ENCODE measurements at regions not wholly inside any gene's neighbourhood (a gene's known extent, or its start where the extent isn't known, plus 50 kb on each side); places are given as distances from the start of the nearest gene placed in this dataset.

- Histone ChIP-seq H3K27me3 (ENCODE audit: control insufficient read depth, insufficient read depth, low read length) (no peaks in the 10 kb centered on the region), H3K36me3 (ENCODE audit: control insufficient read depth in 2 of 3, insufficient read depth in 3 of 3, low read length in 3 of 3) (no peaks in the 10 kb centered on the region), H3K4me3 (ENCODE audit: low read length in 3 of 3) (no peak overlapping the region), H3K9ac (ENCODE audit: low read length in 3 of 3) (no peak overlapping the region), H3K9me3 (ENCODE audit: control insufficient read depth in 2 of 3, insufficient read depth in 1 of 3, low read length in 3 of 3) (no peaks in the 10 kb centered on the region), H3K4me1 (ENCODE audit: control insufficient read depth in 2 of 3, insufficient read depth in 2 of 3, low read depth in 1 of 3, low read length in 3 of 3) (no peaks in the 10 kb centered on the region), H3K27ac (ENCODE audit: low read depth in 2 of 2, low read length in 2 of 2) (no peak overlapping the region)
- intact Hi-C loops (cut with DNase I), result no loop called here
- TF ChIP-seq, protein P1, sequence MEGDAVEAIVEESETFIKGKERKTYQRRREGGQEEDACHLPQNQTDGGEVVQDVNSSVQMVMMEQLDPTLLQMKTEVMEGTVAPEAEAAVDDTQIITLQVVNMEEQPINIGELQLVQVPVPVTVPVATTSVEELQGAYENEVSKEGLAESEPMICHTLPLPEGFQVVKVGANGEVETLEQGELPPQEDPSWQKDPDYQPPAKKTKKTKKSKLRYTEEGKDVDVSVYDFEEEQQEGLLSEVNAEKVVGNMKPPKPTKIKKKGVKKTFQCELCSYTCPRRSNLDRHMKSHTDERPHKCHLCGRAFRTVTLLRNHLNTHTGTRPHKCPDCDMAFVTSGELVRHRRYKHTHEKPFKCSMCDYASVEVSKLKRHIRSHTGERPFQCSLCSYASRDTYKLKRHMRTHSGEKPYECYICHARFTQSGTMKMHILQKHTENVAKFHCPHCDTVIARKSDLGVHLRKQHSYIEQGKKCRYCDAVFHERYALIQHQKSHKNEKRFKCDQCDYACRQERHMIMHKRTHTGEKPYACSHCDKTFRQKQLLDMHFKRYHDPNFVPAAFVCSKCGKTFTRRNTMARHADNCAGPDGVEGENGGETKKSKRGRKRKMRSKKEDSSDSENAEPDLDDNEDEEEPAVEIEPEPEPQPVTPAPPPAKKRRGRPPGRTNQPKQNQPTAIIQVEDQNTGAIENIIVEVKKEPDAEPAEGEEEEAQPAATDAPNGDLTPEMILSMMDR (IDR thresholded peaks at IDR 0.05; ENCODE audit: borderline replicate concordance, extremely low read depth, insufficient read depth), result no peak
- DNase-seq (no peak), FAIRE-seq (no peak)
Measured at GRCh38 chr1:208303743-208304712, 59.8 kb upstream of the PLXNA2 start.

- FAIRE-seq (no peak), DNase-seq (no peak)
- TF ChIP-seq, protein P1 (IDR thresholded peaks at IDR 0.05; ENCODE audit: borderline replicate concordance, extremely low read depth, insufficient read depth), result no peak
- intact Hi-C loops (cut with DNase I), result no loop called here
- Histone ChIP-seq H3K9ac (ENCODE audit: low read length in 3 of 3) (no peak overlapping the region), H3K4me1 (ENCODE audit: control insufficient read depth in 2 of 3, insufficient read depth in 2 of 3, low read depth in 1 of 3, low read length in 3 of 3) (no peaks in the 10 kb centered on the region), H3K36me3 (ENCODE audit: control insufficient read depth in 2 of 3, insufficient read depth in 3 of 3, low read length in 3 of 3) (no peaks in the 10 kb centered on the region), H3K27me3 (ENCODE audit: control insufficient read depth, insufficient read depth, low read length) (no peaks in the 10 kb centered on the region), H3K4me3 (ENCODE audit: low read length in 3 of 3) (no peak overlapping the region), H3K9me3 (ENCODE audit: control insufficient read depth in 2 of 3, insufficient read depth in 1 of 3, low read length in 3 of 3) (no peaks in the 10 kb centered on the region), H3K27ac (ENCODE audit: low read depth in 2 of 2, low read length in 2 of 2) (no peak overlapping the region)
Measured at GRCh38 chr1:208308221-208308620, 64.0 kb upstream of the PLXNA2 start.

DNA sequence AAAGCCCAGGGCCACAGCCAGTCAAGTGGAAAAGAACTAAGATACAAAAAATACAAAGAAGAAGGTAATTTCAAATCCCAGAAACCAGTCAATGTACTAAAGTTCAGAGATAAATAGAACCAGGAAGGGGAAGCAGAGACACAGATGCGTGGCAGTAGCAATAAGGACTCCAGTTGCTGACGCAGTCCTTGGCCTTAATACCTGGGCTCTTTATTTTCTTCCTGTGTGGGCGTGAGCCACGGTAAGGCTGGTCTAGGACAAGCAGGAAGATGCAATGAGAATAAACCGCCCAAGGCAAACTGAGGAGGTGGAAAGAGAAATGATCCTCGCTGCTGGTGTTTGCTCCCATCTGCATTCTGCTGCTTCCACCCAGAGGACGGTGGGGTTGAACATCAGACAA is 65.6 kb upstream of the PLXNA2 start:
- H3K27ac ChIP-seq (ENCODE audit: low read depth in 2 of 2, low read length in 2 of 2), result no peak overlapping the region
- H3K27me3 ChIP-seq (ENCODE audit: control insufficient read depth, insufficient read depth, low read length), result no peaks in the 10 kb centered on the region
- DNase-seq (no peak), FAIRE-seq (no peak)
- intact Hi-C loops (cut with DNase I), result no loop called here
- H3K36me3 ChIP-seq (ENCODE audit: control insufficient read depth in 2 of 3, insufficient read depth in 3 of 3, low read length in 3 of 3), result no peaks in the 10 kb centered on the region
- H3K9ac ChIP-seq (ENCODE audit: low read length in 3 of 3), result no peak overlapping the region
- H3K4me1 ChIP-seq (ENCODE audit: control insufficient read depth in 2 of 3, insufficient read depth in 2 of 3, low read depth in 1 of 3, low read length in 3 of 3), result no peaks in the 10 kb centered on the region
- TF ChIP-seq, protein P1 (IDR thresholded peaks at IDR 0.05; ENCODE audit: borderline replicate concordance, extremely low read depth, insufficient read depth), result no peak
- no peaks in the 10 kb centered on the region for H3K9me3 ChIP-seq (ENCODE audit: control insufficient read depth in 2 of 3, insufficient read depth in 1 of 3, low read length in 3 of 3)
- no peak overlapping the region for H3K4me3 ChIP-seq (ENCODE audit: low read length in 3 of 3)
